Suprapubic skin (tissue), 4 donors: ENCODE measurements at regions not wholly inside any gene's neighbourhood (a gene's known extent, or its start where the extent isn't known, plus 50 kb on each side); places are given as distances from the start of the nearest gene placed in this dataset.

Experiments
- EP300 ChIP-seq: sonication (generic); formaldehyde crosslinking; IDR thresholded peaks from one replicate; pipeline ENCODE4 v1.6.1; 2017; ENCODE audit warnings: antibody characterized with exemption
- POLR2A ChIP-seq, 2 donors: fragments of 450-650 bp; IDR thresholded peaks; one replicate each; pipeline ENCODE4 v1.6.1; 2017; ENCODE audit warnings: antibody characterized with exemption in 2 of 2, mild to moderate bottlenecking in 2 of 2, moderate library complexity in 2 of 2
- POLR2AphosphoS5 ChIP-seq, 3 donors: sonication (generic); formaldehyde crosslinking; IDR thresholded peaks; one replicate each; pipeline ENCODE4 v1.6.1; 2017; ENCODE audit warnings: antibody characterized with exemption in 3 of 3
- TF ChIP-seq, protein P1 (sequence below), 2 donors: fragments of 200-600 bp in 1 of 2; fragments of 450-650 bp in 1 of 2; sonication (generic) in 1 of 2; IDR thresholded peaks; one replicate each; pipeline ENCODE4 v1.5.1; 2016 to 2019; ENCODE audit warnings: antibody characterized with exemption in 2 of 2, mild to moderate bottlenecking in 1 of 2, moderate library complexity in 1 of 2

DNA sequence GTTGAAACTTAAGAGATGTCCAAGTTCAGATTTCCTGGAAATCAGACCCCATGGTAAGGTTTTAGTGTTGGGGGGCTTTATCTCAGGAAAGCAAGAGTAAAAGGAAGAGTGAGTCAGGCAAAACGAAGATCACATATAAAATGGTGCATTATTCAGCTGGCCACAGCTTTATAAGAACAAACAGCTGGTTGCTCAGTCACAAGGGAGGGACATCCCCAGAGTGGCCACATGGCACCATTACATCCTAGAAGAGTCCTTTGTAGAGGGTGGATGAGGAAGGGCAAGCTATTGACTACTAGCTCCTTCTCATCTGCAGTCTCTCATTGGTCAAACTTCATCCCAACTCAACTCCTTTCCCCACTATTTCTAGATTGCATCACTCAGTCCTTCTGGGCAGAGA, 68.3 kb upstream of the COL8A1 start:
- TF ChIP-seq, protein P1, sequence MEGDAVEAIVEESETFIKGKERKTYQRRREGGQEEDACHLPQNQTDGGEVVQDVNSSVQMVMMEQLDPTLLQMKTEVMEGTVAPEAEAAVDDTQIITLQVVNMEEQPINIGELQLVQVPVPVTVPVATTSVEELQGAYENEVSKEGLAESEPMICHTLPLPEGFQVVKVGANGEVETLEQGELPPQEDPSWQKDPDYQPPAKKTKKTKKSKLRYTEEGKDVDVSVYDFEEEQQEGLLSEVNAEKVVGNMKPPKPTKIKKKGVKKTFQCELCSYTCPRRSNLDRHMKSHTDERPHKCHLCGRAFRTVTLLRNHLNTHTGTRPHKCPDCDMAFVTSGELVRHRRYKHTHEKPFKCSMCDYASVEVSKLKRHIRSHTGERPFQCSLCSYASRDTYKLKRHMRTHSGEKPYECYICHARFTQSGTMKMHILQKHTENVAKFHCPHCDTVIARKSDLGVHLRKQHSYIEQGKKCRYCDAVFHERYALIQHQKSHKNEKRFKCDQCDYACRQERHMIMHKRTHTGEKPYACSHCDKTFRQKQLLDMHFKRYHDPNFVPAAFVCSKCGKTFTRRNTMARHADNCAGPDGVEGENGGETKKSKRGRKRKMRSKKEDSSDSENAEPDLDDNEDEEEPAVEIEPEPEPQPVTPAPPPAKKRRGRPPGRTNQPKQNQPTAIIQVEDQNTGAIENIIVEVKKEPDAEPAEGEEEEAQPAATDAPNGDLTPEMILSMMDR (IDR thresholded peaks at IDR 0.05) = no peak
- no peak for TF ChIP-seq POLR2AphosphoS5 (IDR thresholded peaks at IDR 0.05)
- no peak for TF ChIP-seq POLR2A (IDR thresholded peaks at IDR 0.05)
- TF ChIP-seq EP300 = no peak
